HEK293 (cell line): ENCODE measurements at regions not wholly inside any gene's neighbourhood (a gene's known extent, or its start where the extent isn't known, plus 50 kb on each side); places are given as distances from the start of the nearest gene placed in this dataset.

Source experiments
- CTCF ChIA-PET: fragments of 350-600 bp; formaldehyde crosslinking; extraction: SDS; loops from one replicate; lab custom pipeline; 2021; ENCODE audit warnings: antibody characterized with exemption; lab: Yijun Ruan, JAX
- POLR2A ChIA-PET: fragments of 300-600 bp; formaldehyde crosslinking; extraction: SDS; loops from one replicate; lab custom pipeline; 2020; ENCODE audit warnings: antibody characterized with exemption, inconsistent platforms; lab: Yijun Ruan, JAX
- H3K27ac ChIP-seq: fragments of 200-500 bp; sonication (Bioruptor generic); 2 replicates; pipeline ENCODE4 v1.5.1; 2014; ENCODE audit warnings: low read depth, low read length, control low read depth, inconsistent platforms; ENCODE audit errors: extremely low read depth
- H3K36me3 ChIP-seq, 2 experiments: fragments of 200-500 bp in 1 of 2; sonication (Bioruptor generic) in 1 of 2; 1 replicate in 1 of 2; 2 replicates in 1 of 2; pipeline ENCODE4 v1.5.1; 2014 to 2017; ENCODE audit warnings: inconsistent platforms in 2 of 2, low read length in 2 of 2; ENCODE audit not compliant: control insufficient read depth in 2 of 2, insufficient read depth in 1 of 2
- H3K4me1 ChIP-seq: fragments of 200-500 bp; sonication (Bioruptor generic); 2 replicates; pipeline ENCODE4 v1.5.1; 2014; ENCODE audit warnings: mild to moderate bottlenecking, low read length, inconsistent platforms; ENCODE audit not compliant: control insufficient read depth, insufficient read depth
- H3K4me3 ChIP-seq: 2 replicates; pipeline ENCODE4 v1.5.1; 2011; ENCODE audit warnings: low read depth, mild to moderate bottlenecking, control low read depth, low read length, moderate library complexity
- H3K9me3 ChIP-seq: fragments of 200-500 bp; sonication (Bioruptor generic); 2 replicates; pipeline ENCODE4 v1.5.1; 2014; ENCODE audit warnings: low read depth, low read length, inconsistent platforms; ENCODE audit not compliant: control insufficient read depth, insufficient read depth
- BCL11B ChIP-seq: fragments of 450-650 bp; formaldehyde crosslinking; IDR thresholded peaks from 2 replicates; pipeline ENCODE4 v1.5.1; 2016; ENCODE audit warnings: low read depth, missing biosample characterization, missing genetic modification characterization
- CTCF ChIP-seq: fragments of 450-650 bp; formaldehyde crosslinking; IDR thresholded peaks from 2 replicates; pipeline ENCODE4 v1.5.1; 2016; ENCODE audit warnings: missing biosample characterization, missing genetic modification characterization
- GLI2 ChIP-seq: fragments of 450-650 bp; formaldehyde crosslinking; IDR thresholded peaks from 2 replicates; pipeline ENCODE4; 2017; ENCODE audit warnings: missing biosample characterization, missing genetic modification characterization, low read depth, borderline replicate concordance
- KLF9 ChIP-seq: fragments of 450-650 bp; formaldehyde crosslinking; IDR thresholded peaks from 2 replicates; pipeline ENCODE4 v1.5.1; 2016; ENCODE audit warnings: missing biosample characterization, missing genetic modification characterization, low read depth
- SCRT2 ChIP-seq: fragments of 450-650 bp; formaldehyde crosslinking; IDR thresholded peaks from 2 replicates; pipeline ENCODE4 v1.5.1; 2016; ENCODE audit warnings: missing biosample characterization, missing genetic modification characterization
- SETDB1 ChIP-seq: IDR thresholded peaks from one replicate; pipeline ENCODE4 v1.6.1; 2017; ENCODE audit warnings: mild to moderate bottlenecking, low read length, moderate library complexity, mixed read lengths; ENCODE audit not compliant: insufficient read length
- TRIM28 ChIP-seq: IDR thresholded peaks from 2 replicates; pipeline ENCODE4 v1.6.1; 2011; ENCODE audit warnings: low read length, control low read depth, borderline replicate concordance
- WT1 ChIP-seq: fragments of 450-650 bp; formaldehyde crosslinking; IDR thresholded peaks from 2 replicates; pipeline ENCODE4 v1.5.1; 2016; ENCODE audit warnings: missing biosample characterization, missing genetic modification characterization
- YY1 ChIP-seq: fragments of 450-650 bp; formaldehyde crosslinking; IDR thresholded peaks from 2 replicates; pipeline ENCODE4 v1.5.1; 2018; ENCODE audit warnings: missing biosample characterization, missing genetic modification characterization
- ZBTB17 ChIP-seq: fragments of 450-650 bp; formaldehyde crosslinking; IDR thresholded peaks from 2 replicates; pipeline ENCODE4 v1.5.1; 2016; ENCODE audit warnings: missing biosample characterization, missing genetic modification characterization
- ZNF138 ChIP-seq: fragments of 450-650 bp; formaldehyde crosslinking; IDR thresholded peaks from 2 replicates; pipeline ENCODE4 v1.5.1; 2016; ENCODE audit warnings: missing biosample characterization, missing genetic modification characterization, borderline replicate concordance
- ZNF174 ChIP-seq: fragments of 450-650 bp; formaldehyde crosslinking; IDR thresholded peaks from 2 replicates; pipeline ENCODE4 v1.5.0; 2017; ENCODE audit warnings: missing biosample characterization, mild to moderate bottlenecking, missing genetic modification characterization
- ZNF175 ChIP-seq: fragments of 450-650 bp; formaldehyde crosslinking; IDR thresholded peaks from 2 replicates; pipeline ENCODE4 v1.5.1; 2016; ENCODE audit warnings: missing biosample characterization, missing genetic modification characterization
- ZNF202 ChIP-seq: fragments of 450-650 bp; formaldehyde crosslinking; IDR thresholded peaks from 2 replicates; pipeline ENCODE4 v1.5.1; 2016; ENCODE audit warnings: missing biosample characterization, missing genetic modification characterization, borderline replicate concordance
- ZNF23 ChIP-seq: fragments of 450-650 bp; formaldehyde crosslinking; IDR thresholded peaks from 2 replicates; pipeline ENCODE4 v1.5.1; 2016; ENCODE audit warnings: missing biosample characterization, missing genetic modification characterization, borderline replicate concordance
- ZNF239 ChIP-seq: fragments of 450-650 bp; formaldehyde crosslinking; IDR thresholded peaks from 2 replicates; pipeline ENCODE4 v1.5.1; 2016; ENCODE audit warnings: missing biosample characterization, missing genetic modification characterization
- ZNF24 ChIP-seq: fragments of 450-650 bp; formaldehyde crosslinking; IDR thresholded peaks from 2 replicates; pipeline ENCODE4 v1.5.1; 2016; ENCODE audit warnings: missing biosample characterization, missing genetic modification characterization
- ZNF266 ChIP-seq: fragments of 450-650 bp; formaldehyde crosslinking; IDR thresholded peaks from 2 replicates; pipeline ENCODE4 v1.5.1; 2016; ENCODE audit warnings: missing biosample characterization, missing genetic modification characterization, low read depth
- ZNF488 ChIP-seq: fragments of 450-650 bp; formaldehyde crosslinking; IDR thresholded peaks from 2 replicates; pipeline ENCODE4 v1.5.1; 2016; ENCODE audit warnings: missing biosample characterization, missing genetic modification characterization
- ZNF514 ChIP-seq: fragments of 450-650 bp; formaldehyde crosslinking; IDR thresholded peaks from 2 replicates; pipeline ENCODE4 v1.5.1; 2016; ENCODE audit warnings: missing biosample characterization, missing genetic modification characterization
- ZNF521 ChIP-seq: fragments of 450-650 bp; formaldehyde crosslinking; IDR thresholded peaks from 2 replicates; pipeline ENCODE4 v1.5.1; 2017; ENCODE audit warnings: missing biosample characterization, mild to moderate bottlenecking, missing genetic modification characterization
- ZNF596 ChIP-seq: fragments of 450-650 bp; IDR thresholded peaks from 2 replicates; pipeline ENCODE4 v1.5.0; 2018; ENCODE audit warnings: missing biosample characterization, mild to moderate bottlenecking, missing genetic modification characterization, moderate library complexity
- ZXDB ChIP-seq: fragments of 450-650 bp; formaldehyde crosslinking; IDR thresholded peaks from 2 replicates; pipeline ENCODE4 v1.5.1; 2016; ENCODE audit warnings: missing biosample characterization, missing genetic modification characterization
- TF ChIP-seq, protein P1 (sequence below): fragments of 450-650 bp; formaldehyde crosslinking; IDR thresholded peaks from 2 replicates; pipeline ENCODE4 v1.5.1; 2016; ENCODE audit warnings: missing biosample characterization, missing genetic modification characterization, borderline replicate concordance
- TF ChIP-seq, protein P2 (sequence below): fragments of 450-650 bp; formaldehyde crosslinking; IDR thresholded peaks from 2 replicates; pipeline ENCODE4 v1.5.1; 2016; ENCODE audit warnings: missing biosample characterization, missing genetic modification characterization

DNA sequence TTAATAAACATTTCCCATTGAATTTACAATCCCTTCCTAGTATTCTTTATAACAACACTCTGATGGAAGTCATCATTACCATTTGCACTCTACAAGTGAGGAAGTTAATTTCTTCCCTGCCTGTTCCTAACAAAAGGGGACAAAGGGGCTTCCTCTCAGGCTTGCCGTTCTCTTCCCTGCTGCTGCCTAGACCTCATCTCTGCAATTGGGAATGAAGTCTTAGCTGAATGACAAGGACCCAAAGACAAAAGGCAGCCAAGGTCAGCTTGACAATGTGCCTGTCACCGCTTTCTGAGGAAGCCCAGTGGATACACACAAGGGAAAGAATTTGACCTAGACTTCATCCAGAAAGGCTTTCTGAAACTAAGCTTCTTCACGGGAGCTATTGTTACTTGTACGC lies 416.4 kb downstream of the CMPK2 start (continued):
- TF ChIP-seq ZNF239 (tag by site-specific recombination), result no peak
- TF ChIP-seq ZNF266 (tag by site-specific recombination), result no peak

DNA sequence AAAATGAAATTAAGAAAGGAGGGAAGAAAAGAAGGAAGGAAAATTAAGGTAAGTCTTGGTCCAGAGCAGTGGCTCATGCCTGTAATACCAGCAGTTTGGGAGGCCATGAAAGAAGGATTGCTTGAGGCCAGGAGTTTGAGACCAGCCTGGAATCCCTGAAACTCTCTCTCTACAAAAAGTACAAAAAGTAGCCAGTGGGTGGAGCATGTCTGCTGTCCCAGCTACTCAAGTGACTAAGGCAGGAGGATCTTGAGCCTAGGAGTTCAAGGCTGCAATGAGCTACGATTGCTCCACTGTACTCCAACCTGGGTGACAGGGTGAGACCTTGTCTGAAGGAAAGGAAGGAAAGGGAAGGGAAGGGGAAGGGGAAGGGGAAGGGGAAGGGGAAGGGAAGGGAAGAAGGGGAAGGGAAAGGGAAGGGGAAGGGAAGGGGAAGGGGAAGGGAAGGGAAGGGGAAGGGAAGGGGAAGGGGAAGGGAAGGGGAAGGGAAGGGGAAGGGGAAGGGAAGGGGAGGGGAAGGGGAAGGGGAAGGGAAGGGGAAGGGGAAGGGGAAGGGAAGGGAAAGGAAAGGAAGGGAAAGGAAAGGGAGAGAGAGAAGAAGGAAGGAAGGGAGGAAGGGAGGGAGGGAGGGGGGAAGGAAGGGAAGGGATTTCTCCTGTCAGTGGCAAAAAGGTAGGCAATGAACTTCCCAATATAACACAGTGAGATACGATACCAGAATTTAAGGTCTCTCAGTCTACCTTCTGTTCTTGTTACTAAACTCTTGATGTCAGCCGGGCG lies 412.8 kb downstream of the CMPK2 start:
- Histone ChIP-seq H3K9me3 (no peaks in the 10 kb centered on the region), H3K36me3 (no peaks in the 10 kb centered on the region), H3K4me1 (no peaks in the 10 kb centered on the region), H3K27ac (no peak overlapping the region), H3K4me3 (no peak overlapping the region)
- POLR2A ChIA-PET, result no interaction called here
- CTCF ChIA-PET, result interaction anchor here (1.0 kb wide), 1 partner anchor 23 kb away, joined by 3 read pairs; no protein-coding TSS in a partner anchor
- no peak for TF ChIP-seq ZNF174 (tag by site-specific recombination)
- no peak for TF ChIP-seq ZNF488 (tag by site-specific recombination)
- no peak for TF ChIP-seq ZNF514 (tag by site-specific recombination)
- no peak for TF ChIP-seq ZNF175
- no peak for TF ChIP-seq GLI2 (tag by site-specific recombination)
- TF ChIP-seq YY1 (tag by site-specific recombination), result no peak
- TF ChIP-seq CTCF (tag by site-specific recombination), result no peak
- no peak for TF ChIP-seq TRIM28

DNA sequence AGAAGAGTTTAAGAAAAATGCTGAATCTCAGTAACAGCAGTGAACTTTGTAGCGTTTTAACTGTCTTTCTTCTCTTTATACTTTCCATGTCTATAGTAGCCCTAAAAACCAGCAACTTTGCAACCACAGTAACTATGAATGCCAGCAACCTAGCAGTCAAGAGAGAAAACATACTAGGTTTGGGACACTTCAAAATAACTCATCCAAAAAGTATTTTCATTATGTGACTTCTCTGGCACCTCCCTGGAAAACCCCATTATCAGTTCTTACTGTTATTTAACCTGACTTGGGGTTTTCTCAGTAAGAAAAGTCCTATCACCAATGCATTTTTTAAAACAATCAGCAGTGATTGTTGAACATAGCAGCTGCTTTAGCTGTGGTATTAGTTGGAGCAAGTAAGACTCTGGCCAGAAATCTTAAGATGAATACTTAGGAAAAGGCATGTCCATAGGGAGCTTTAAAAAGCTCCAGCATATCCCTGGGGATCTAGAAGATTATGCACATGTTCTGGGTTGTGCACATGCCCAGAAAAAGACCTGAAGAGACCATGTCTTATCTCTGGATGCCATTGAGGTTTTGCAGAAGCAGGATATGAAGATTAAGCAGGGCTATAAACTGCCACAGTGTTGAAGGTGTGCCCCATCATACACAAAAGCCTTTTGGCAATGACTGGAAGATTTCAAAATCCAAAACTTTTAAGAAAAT lies 411.3 kb downstream of the CMPK2 start:
- TF ChIP-seq SCRT2 (tag by site-specific recombination) (no peak), ZNF202 (tag by site-specific recombination) (no peak), WT1 (tag by site-specific recombination) (no peak)
- TF ChIP-seq, protein P1, sequence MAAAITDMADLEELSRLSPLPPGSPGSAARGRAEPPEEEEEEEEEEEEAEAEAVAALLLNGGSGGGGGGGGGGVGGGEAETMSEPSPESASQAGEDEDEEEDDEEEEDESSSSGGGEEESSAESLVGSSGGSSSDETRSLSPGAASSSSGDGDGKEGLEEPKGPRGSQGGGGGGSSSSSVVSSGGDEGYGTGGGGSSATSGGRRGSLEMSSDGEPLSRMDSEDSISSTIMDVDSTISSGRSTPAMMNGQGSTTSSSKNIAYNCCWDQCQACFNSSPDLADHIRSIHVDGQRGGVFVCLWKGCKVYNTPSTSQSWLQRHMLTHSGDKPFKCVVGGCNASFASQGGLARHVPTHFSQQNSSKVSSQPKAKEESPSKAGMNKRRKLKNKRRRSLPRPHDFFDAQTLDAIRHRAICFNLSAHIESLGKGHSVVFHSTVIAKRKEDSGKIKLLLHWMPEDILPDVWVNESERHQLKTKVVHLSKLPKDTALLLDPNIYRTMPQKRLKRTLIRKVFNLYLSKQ (tag by site-specific recombination), result no peak
- POLR2A ChIA-PET, result no interaction called here
- CTCF ChIA-PET, result no interaction called here

GRCh38 chr2:6459138-6459537 lies 406.6 kb downstream of the CMPK2 start:
- POLR2A ChIA-PET, result no interaction called here
- CTCF ChIA-PET, result no interaction called here
- H3K27ac ChIP-seq, result no peak overlapping the region
- no peak for TF ChIP-seq ZNF596
- no peak for TF ChIP-seq ZXDB (tag by site-specific recombination)
- no peak for TF ChIP-seq ZNF521
- TF ChIP-seq BCL11B (tag by site-specific recombination), result no peak
- no peak for TF ChIP-seq ZNF24 (tag by site-specific recombination)
- TF ChIP-seq ZBTB17, result no peak
- no peak for TF ChIP-seq KLF9 (tag by site-specific recombination)
- TF ChIP-seq SETDB1, result no peak
- TF ChIP-seq, protein P2, sequence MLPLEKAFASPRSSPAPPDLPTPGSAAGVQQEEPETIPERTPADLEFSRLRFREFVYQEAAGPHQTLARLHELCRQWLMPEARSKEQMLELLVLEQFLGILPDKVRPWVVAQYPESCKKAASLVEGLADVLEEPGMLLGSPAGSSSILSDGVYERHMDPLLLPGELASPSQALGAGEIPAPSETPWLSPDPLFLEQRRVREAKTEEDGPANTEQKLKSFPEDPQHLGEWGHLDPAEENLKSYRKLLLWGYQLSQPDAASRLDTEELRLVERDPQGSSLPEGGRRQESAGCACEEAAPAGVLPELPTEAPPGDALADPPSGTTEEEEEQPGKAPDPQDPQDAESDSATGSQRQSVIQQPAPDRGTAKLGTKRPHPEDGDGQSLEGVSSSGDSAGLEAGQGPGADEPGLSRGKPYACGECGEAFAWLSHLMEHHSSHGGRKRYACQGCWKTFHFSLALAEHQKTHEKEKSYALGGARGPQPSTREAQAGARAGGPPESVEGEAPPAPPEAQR, result no peak
- TF ChIP-seq ZNF23 (tag by site-specific recombination), result no peak
- no peak for TF ChIP-seq ZNF138

More for the DNA sequence above, 411.3 kb downstream of the CMPK2 start:
- H3K36me3 ChIP-seq, result no peaks in the 10 kb centered on the region
- H3K9me3 ChIP-seq, result no peaks in the 10 kb centered on the region
- no peaks in the 10 kb centered on the region for H3K4me1 ChIP-seq
- no peak overlapping the region for H3K4me3 ChIP-seq
- no peak overlapping the region for H3K27ac ChIP-seq

More at GRCh38 chr2:6459138-6459537, 406.6 kb downstream of the CMPK2 start:
- H3K4me3 ChIP-seq, result no peak overlapping the region
- no peaks in the 10 kb centered on the region for H3K9me3 ChIP-seq
- H3K36me3 ChIP-seq, result no peaks in the 10 kb centered on the region
- H3K4me1 ChIP-seq, result no peaks in the 10 kb centered on the region
